Stomach (tissue), 8 donors: ENCODE measurements at regions not wholly inside any gene's neighbourhood (a gene's known extent, or its start where the extent isn't known, plus 50 kb on each side); places are given as distances from the start of the nearest gene placed in this dataset.

Experiments used
- DNase-seq, 2 donors: peaks; one replicate each; pipeline versions ENCODE4 v3.0.0 to v3.0.0-alpha.2; 2013 to 2019
- H3K27ac ChIP-seq, 5 donors: fragments of 200-600 bp in 4 of 5; sonication (generic) in 4 of 5; one replicate each; pipeline ENCODE4 v1.5.1; 2013 to 2019; ENCODE audit warnings: mild to moderate bottlenecking in 1 of 5, moderate library complexity in 1 of 5
- H3K27me3 ChIP-seq, 3 donors: fragments of 200-600 bp; sonication (generic); one replicate each; pipeline ENCODE4 v1.5.1; 2017 to 2019; ENCODE audit warnings: mixed run types in 1 of 3
- H3K36me3 ChIP-seq, 4 donors: fragments of 200-600 bp; sonication (generic); 1 replicate in 3 of 4; 2 replicates in 1 of 4; pipeline ENCODE4 v1.5.1; 2016 to 2019
- H3K4me1 ChIP-seq, 4 donors: fragments of 200-600 bp; sonication (generic); one replicate each; pipeline ENCODE4 v1.5.1; 2016 to 2019
- H3K4me3 ChIP-seq, 4 donors: fragments of 200-600 bp; sonication (generic) in 3 of 4; one replicate each; pipeline ENCODE4 v1.5.1; 2016 to 2019; ENCODE audit warnings: mild to moderate bottlenecking in 1 of 4
- H3K9me3 ChIP-seq, 4 donors: fragments of 200-600 bp; sonication (generic); one replicate each; pipeline ENCODE4 v1.5.1; 2016 to 2019
- CTCF ChIP-seq, 7 experiments: fragments of 450-650 bp in 4 of 7; fragments of 200-600 bp in 3 of 7; sonication (generic) in 3 of 7; IDR thresholded peaks; one replicate each; pipeline ENCODE4 v1.5.1; 2016 to 2019; ENCODE audit warnings: antibody characterized with exemption in 7 of 7, control low read depth in 2 of 7, mild to moderate bottlenecking in 1 of 7
- EP300 ChIP-seq: sonication (generic); formaldehyde crosslinking; IDR thresholded peaks from one replicate; pipeline ENCODE4 v1.6.1; 2017; ENCODE audit warnings: antibody characterized with exemption
- POLR2A ChIP-seq, 4 donors: fragments of 450-650 bp; IDR thresholded peaks; one replicate each; pipeline ENCODE4 v1.6.1; 2016; ENCODE audit warnings: antibody characterized with exemption in 4 of 4, control low read depth in 2 of 4, mild to moderate bottlenecking in 1 of 4, moderate library complexity in 1 of 4
- POLR2AphosphoS5 ChIP-seq, 3 donors: sonication (generic); formaldehyde crosslinking; IDR thresholded peaks; one replicate each; pipeline ENCODE4 v1.6.1; 2016; ENCODE audit warnings: antibody characterized with exemption in 3 of 3
- WGBS, 5 donors: extraction: QIAGEN DNeasy Blood & Tissue Kit in 3 of 5; methylation state at CpG; one replicate each; pipeline versions ENCODE4 v1.1.5 to v1.1.7; 2013 to 2018; 5-methylcytosine and 5-hydroxymethylcytosine counted together
- intact Hi-C: fragments of 100-400 bp; cut with DNase I; formaldehyde crosslinking; loops from one replicate; pipeline ENCODE4 v1.15.1; 2023; ENCODE audit warnings: low total_unique reads
- donor health status: healthy with polysubstance abuse.
- donor health status: Bipolar disorder and iron deficiency.
- donor health status: healthy.

GRCh38 chr11:80986421-80987074 is 1545.7 kb upstream of the TENM4 start:
- TF ChIP-seq CTCF (IDR thresholded peaks at IDR 0.05) (no peak), POLR2AphosphoS5 (IDR thresholded peaks at IDR 0.05) (no peak), POLR2A (IDR thresholded peaks at IDR 0.05) (no peak), EP300 (no peak)
- no peak overlapping the region for H3K4me3 ChIP-seq
- H3K36me3 ChIP-seq = no peaks in the 10 kb centered on the region
- no peak for DNase-seq
- H3K4me1 ChIP-seq = no peaks in the 10 kb centered on the region
- intact Hi-C loops = no loop called here
- H3K9me3 ChIP-seq = no peaks in the 10 kb centered on the region
- no peaks in the 10 kb centered on the region for H3K27me3 ChIP-seq
- 67 to 91% (median 87%) methylated on average over 1 of the region's 1 CpG for WGBS, 5 donors
- H3K27ac ChIP-seq = no peak overlapping the region

DNA sequence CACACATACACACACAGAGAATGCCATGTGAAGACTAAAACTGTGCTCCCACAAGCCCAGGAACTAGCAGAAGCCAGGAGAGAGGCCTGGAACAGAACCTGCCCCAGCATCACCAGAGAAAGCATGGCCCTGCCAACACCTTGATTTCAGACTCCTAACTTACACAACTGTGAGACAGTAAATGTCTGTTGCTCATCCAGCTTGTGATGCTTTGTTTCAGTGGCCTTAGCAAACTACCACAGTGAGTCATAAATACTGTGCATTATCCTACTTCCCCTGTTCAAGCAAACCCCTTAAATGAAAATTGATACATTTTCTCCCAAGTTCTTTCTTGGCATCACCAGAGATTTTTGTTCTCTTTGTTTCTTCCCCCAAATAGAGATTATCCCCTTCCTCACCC is 1539.4 kb upstream of the TENM4 start:
- H3K4me3 ChIP-seq = no peak overlapping the region
- no peaks in the 10 kb centered on the region for H3K36me3 ChIP-seq
- intact Hi-C loops = no loop called here
- no peaks in the 10 kb centered on the region for H3K9me3 ChIP-seq
- no peaks in the 10 kb centered on the region for H3K27me3 ChIP-seq
- no peak for TF ChIP-seq CTCF (IDR thresholded peaks at IDR 0.05)
- no peak for TF ChIP-seq POLR2A (IDR thresholded peaks at IDR 0.05)
- no peak for TF ChIP-seq POLR2AphosphoS5 (IDR thresholded peaks at IDR 0.05)
- TF ChIP-seq EP300 = no peak
- DNase-seq = no peak
- no peak overlapping the region for H3K27ac ChIP-seq
- no peaks in the 10 kb centered on the region for H3K4me1 ChIP-seq

GRCh38 chr11:80973786-80974185 is 1533.0 kb upstream of the TENM4 start:
- DNase-seq = no peak
- 76 to 93% (median 90%) methylated on average over 2 of the region's 2 CpGs for WGBS, 5 donors
- no peak overlapping the region for H3K4me3 ChIP-seq
- intact Hi-C loops = no loop called here
- no peaks in the 10 kb centered on the region for H3K4me1 ChIP-seq
- H3K9me3 ChIP-seq = no peaks in the 10 kb centered on the region
- no peaks in the 10 kb centered on the region for H3K27me3 ChIP-seq
- no peak for TF ChIP-seq POLR2AphosphoS5 (IDR thresholded peaks at IDR 0.05)
- no peak for TF ChIP-seq POLR2A (IDR thresholded peaks at IDR 0.05)
- H3K27ac ChIP-seq = no peak overlapping the region
- no peaks in the 10 kb centered on the region for H3K36me3 ChIP-seq

DNA sequence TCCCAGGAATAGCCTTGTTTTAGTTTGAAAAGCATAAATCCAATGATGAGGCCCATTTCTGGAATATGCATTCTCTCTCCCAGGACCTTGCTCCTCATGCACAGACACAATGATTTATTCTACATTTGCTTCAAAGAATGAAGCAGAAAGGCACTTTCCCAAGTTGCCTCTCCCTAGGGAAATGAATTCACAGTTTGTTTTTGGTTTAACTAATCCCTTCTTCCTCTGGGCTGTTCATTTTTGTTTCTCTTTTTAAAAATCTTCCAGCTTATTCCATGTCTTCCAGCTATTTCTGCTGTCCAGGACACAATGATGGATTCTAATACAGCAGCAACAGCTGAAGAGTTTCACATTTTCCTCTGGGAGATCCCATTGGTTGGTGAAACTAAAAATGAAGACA is 1529.2 kb upstream of the TENM4 start:
- no peaks in the 10 kb centered on the region for H3K27me3 ChIP-seq
- TF ChIP-seq POLR2A (IDR thresholded peaks at IDR 0.05) (no peak), CTCF (IDR thresholded peaks at IDR 0.05) (no peak), POLR2AphosphoS5 (IDR thresholded peaks at IDR 0.05) (no peak), EP300 (no peak)
- no peaks in the 10 kb centered on the region for H3K4me1 ChIP-seq
- no peak overlapping the region for H3K4me3 ChIP-seq
- no peak overlapping the region for H3K27ac ChIP-seq
- intact Hi-C loops = no loop called here
- peak in 1 of 2 donors; percentile 44 for DNase-seq
- no peaks in the 10 kb centered on the region for H3K9me3 ChIP-seq
- H3K36me3 ChIP-seq = no peaks in the 10 kb centered on the region

DNA sequence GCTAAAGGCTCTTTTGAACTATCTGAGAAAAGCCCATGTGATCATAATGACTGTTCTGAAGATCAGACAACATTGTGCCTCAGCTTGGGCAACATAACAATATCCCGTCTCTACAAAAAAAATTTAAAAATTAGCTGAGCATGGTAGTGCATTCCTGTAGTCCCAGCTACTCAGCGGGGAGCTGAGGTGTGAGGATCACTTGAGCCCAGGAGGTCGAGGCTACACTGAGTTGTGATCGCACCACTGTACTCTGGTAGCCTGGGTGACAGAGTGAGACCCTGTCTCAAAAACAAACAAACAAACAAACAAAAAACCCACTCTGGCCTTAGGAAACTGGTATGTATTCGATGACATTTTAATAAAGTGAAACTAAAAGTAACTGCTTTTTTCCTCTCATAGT is 1526.8 kb upstream of the TENM4 start:
- WGBS, 5 donors = 74 to 82% (median 77%) methylated on average over 5 of the region's 5 CpGs
- intact Hi-C loops = no loop called here

More for the DNA sequence above, 1526.8 kb upstream of the TENM4 start:
- Histone ChIP-seq H3K9me3 (no peaks in the 10 kb centered on the region), H3K27ac (no peak overlapping the region), H3K27me3 (no peaks in the 10 kb centered on the region), H3K36me3 (no peaks in the 10 kb centered on the region), H3K4me1 (no peaks in the 10 kb centered on the region), H3K4me3 (no peak overlapping the region)
- DNase-seq = no peak
- TF ChIP-seq EP300 (no peak), POLR2AphosphoS5 (IDR thresholded peaks at IDR 0.05) (no peak), POLR2A (IDR thresholded peaks at IDR 0.05) (no peak), CTCF (IDR thresholded peaks at IDR 0.05) (no peak)
